Osteoblast (primary cell): ENCODE measurements at regions not wholly inside any gene's neighbourhood (a gene's known extent, or its start where the extent isn't known, plus 50 kb on each side); places are given as distances from the start of the nearest gene placed in this dataset.

Experiments used
- DNase-seq: peaks from one replicate; pipeline ENCODE4 v3.0.0; 2011; ENCODE audit warnings: low spot score, mixed read lengths; ENCODE audit not compliant: insufficient read length; ENCODE audit errors: missing footprints
- H2AFZ ChIP-seq: 2 replicates; pipeline ENCODE4 v1.6.0; 2011; ENCODE audit warnings: mild to moderate bottlenecking, low read length
- H3K27ac ChIP-seq: 2 replicates; pipeline ENCODE4 v1.5.1; 2011; ENCODE audit warnings: mild to moderate bottlenecking, low read depth, low read length, moderate library complexity
- H3K27me3 ChIP-seq: 2 replicates; pipeline ENCODE4 v1.6.0; 2012; ENCODE audit warnings: mild to moderate bottlenecking, control low read depth, inconsistent platforms, low read length, moderate library complexity; ENCODE audit not compliant: insufficient read depth
- H3K36me3 ChIP-seq: 2 replicates; pipeline ENCODE4 v1.5.1; 2011; ENCODE audit warnings: mild to moderate bottlenecking, low read length, control low read depth, moderate library complexity; ENCODE audit not compliant: insufficient read depth
- H3K4me1 ChIP-seq: 2 replicates; pipeline ENCODE4 v1.5.1; 2011; ENCODE audit warnings: mild to moderate bottlenecking, low read length, control low read depth, moderate library complexity; ENCODE audit not compliant: insufficient read depth
- H3K4me2 ChIP-seq: 2 replicates; pipeline ENCODE4 v1.6.0; 2011; ENCODE audit warnings: mild to moderate bottlenecking, low read length; ENCODE audit not compliant: insufficient read depth
- H3K4me3 ChIP-seq: fragments of 200-600 bp; sonication (generic); 3 replicates; pipeline ENCODE4 v1.5.1; 2012; ENCODE audit warnings: mild to moderate bottlenecking, low read length, inconsistent platforms; ENCODE audit not compliant: insufficient read depth
- H3K79me2 ChIP-seq: 2 replicates; pipeline ENCODE4 v1.6.0; 2012; ENCODE audit warnings: mild to moderate bottlenecking, low read length, control low read depth, inconsistent platforms; ENCODE audit not compliant: insufficient read depth
- H3K9me3 ChIP-seq: 2 replicates; pipeline ENCODE4 v1.5.1; 2011; ENCODE audit warnings: low read depth, low read length, control low read depth
- H4K20me1 ChIP-seq: 2 replicates; pipeline ENCODE4 v1.6.0; 2012; ENCODE audit warnings: mild to moderate bottlenecking, low read length, control low read depth; ENCODE audit not compliant: insufficient read depth
- TF ChIP-seq, protein P1 (sequence below): IDR thresholded peaks from 2 replicates; pipeline ENCODE4 v1.5.1; 2011; ENCODE audit warnings: mild to moderate bottlenecking, low read depth, low read length, moderate library complexity; ENCODE audit errors: extremely low read depth

DNA sequence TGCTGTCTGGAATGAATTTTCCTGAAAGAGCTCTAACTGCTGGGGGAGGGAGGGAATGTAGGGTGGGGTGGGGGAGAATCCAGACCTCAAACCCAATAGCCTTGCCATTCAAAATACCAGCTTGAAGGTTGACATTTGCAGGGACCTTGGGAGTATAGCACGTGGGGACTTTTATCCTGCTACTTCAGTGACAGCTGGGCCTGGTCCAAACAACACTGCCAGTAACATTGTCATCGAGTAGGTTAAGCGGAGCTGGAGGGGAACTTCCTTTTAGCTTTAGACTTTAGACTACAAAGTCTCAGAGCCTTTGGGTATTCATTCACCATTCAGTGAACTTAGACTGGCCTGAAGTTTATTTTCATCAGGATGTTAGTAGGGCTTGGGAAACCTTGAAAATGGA lies 248.7 kb downstream of the MEIS1 start:
- no peaks in the 10 kb centered on the region for H4K20me1 ChIP-seq
- no peaks in the 10 kb centered on the region for H3K36me3 ChIP-seq
- H3K4me2 ChIP-seq, result no peak overlapping the region
- H3K27me3 ChIP-seq, result no peaks in the 10 kb centered on the region
- TF ChIP-seq, protein P1, sequence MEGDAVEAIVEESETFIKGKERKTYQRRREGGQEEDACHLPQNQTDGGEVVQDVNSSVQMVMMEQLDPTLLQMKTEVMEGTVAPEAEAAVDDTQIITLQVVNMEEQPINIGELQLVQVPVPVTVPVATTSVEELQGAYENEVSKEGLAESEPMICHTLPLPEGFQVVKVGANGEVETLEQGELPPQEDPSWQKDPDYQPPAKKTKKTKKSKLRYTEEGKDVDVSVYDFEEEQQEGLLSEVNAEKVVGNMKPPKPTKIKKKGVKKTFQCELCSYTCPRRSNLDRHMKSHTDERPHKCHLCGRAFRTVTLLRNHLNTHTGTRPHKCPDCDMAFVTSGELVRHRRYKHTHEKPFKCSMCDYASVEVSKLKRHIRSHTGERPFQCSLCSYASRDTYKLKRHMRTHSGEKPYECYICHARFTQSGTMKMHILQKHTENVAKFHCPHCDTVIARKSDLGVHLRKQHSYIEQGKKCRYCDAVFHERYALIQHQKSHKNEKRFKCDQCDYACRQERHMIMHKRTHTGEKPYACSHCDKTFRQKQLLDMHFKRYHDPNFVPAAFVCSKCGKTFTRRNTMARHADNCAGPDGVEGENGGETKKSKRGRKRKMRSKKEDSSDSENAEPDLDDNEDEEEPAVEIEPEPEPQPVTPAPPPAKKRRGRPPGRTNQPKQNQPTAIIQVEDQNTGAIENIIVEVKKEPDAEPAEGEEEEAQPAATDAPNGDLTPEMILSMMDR, result no peak
- H2AFZ ChIP-seq, result no peak overlapping the region
- no peaks in the 10 kb centered on the region for H3K79me2 ChIP-seq
- no peak overlapping the region for H3K27ac ChIP-seq
- no peaks in the 10 kb centered on the region for H3K9me3 ChIP-seq
- H3K4me3 ChIP-seq, result no peak overlapping the region
- H3K4me1 ChIP-seq, result no peaks in the 10 kb centered on the region
- no peak for DNase-seq

DNA sequence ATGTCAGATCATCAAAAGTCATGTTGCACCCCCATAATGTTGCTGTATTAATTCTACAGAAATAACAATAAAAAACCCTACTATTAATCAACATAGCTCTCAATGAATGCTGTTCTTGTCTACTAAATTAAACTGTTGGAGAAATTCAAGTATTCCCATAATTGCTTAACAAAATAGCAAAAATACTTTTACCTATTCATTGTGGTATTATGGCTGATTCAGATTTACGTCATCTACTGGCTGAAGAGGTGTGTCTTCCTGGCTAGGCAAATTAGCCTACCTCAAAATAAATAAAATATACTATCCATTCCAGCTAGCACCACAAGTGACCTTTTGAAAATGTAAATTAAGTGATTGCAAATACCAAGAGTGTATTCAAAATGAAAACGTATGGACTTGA lies 249.4 kb downstream of the MEIS1 start:
- Histone ChIP-seq H3K27me3 (no peaks in the 10 kb centered on the region), H4K20me1 (no peaks in the 10 kb centered on the region), H3K4me2 (no peak overlapping the region), H3K9me3 (no peaks in the 10 kb centered on the region), H2AFZ (no peak overlapping the region), H3K79me2 (no peaks in the 10 kb centered on the region), H3K27ac (no peak overlapping the region), H3K4me1 (no peaks in the 10 kb centered on the region), H3K36me3 (no peaks in the 10 kb centered on the region), H3K4me3 (no peak overlapping the region)
- DNase-seq, result no peak
- TF ChIP-seq, protein P1, result no peak

DNA sequence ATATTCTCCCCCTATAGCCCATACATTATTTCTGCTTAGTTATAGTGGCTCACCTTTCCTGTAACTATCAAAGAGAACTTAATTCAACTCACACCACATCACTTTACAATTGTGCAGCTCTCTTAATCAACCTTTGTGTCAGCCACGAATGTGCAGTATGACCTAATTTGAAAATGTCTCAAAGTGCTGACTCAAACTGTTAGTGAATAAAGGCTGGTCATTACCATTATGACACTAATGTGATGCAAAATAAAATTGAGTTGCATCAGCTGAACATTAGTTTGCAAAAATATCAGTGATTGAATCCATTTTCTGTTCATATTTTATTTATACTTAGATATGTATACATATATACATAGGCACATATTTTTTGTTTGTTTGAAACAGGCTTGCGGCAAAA lies 251.8 kb downstream of the MEIS1 start:
- no peak for DNase-seq
- H3K4me2 ChIP-seq, result no peak overlapping the region
- H2AFZ ChIP-seq, result no peak overlapping the region
- no peaks in the 10 kb centered on the region for H4K20me1 ChIP-seq
- no peaks in the 10 kb centered on the region for H3K4me1 ChIP-seq
- H3K9me3 ChIP-seq, result no peaks in the 10 kb centered on the region
- TF ChIP-seq, protein P1, result no peak
- H3K27me3 ChIP-seq, result no peaks in the 10 kb centered on the region
- no peaks in the 10 kb centered on the region for H3K79me2 ChIP-seq
- no peak overlapping the region for H3K27ac ChIP-seq
- no peak overlapping the region for H3K4me3 ChIP-seq
- H3K36me3 ChIP-seq, result no peaks in the 10 kb centered on the region

DNA sequence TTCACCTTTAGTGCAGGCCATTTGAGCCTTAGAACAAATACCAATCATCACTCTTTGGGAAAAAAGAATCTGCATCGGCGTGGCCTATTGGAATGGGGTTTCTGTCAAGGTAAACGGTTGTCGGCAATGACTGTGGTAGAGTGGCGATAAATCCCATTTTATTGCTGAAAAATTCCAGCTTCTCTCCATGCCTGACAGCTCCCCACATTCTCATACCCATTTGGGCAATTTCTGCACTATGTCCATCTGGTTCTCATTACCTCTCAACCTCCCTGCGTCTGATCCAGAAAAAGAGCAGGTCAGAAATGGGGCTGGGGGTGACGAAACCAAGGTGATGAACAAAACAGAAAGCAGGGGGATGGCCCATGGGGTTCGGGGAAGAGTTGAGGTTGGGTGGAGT lies 254.0 kb downstream of the MEIS1 start:
- DNase-seq, result no peak
- Histone ChIP-seq H4K20me1 (no peaks in the 10 kb centered on the region), H3K36me3 (no peaks in the 10 kb centered on the region), H3K4me1 (no peaks in the 10 kb centered on the region), H3K9me3 (no peaks in the 10 kb centered on the region), H3K4me2 (no peak overlapping the region), H2AFZ (no peak overlapping the region), H3K4me3 (no peak overlapping the region), H3K79me2 (no peaks in the 10 kb centered on the region), H3K27ac (no peak overlapping the region), H3K27me3 (no peaks in the 10 kb centered on the region)
- TF ChIP-seq, protein P1, result no peak
